Ascending aorta (tissue), 2 donors: ENCODE measurements at regions not wholly inside any gene's neighbourhood (a gene's known extent, or its start where the extent isn't known, plus 50 kb on each side); places are given as distances from the start of the nearest gene placed in this dataset.

Experiments used
- DNase-seq, 2 donors: peaks; one replicate each; pipeline ENCODE4 v3.0.0-alpha.2; 2019; ENCODE audit warnings: low spot score in 2 of 2
- H3K27ac ChIP-seq, 2 donors: fragments of 200-600 bp; sonication (generic); one replicate each; pipeline ENCODE4 v1.5.1; 2016 to 2017; ENCODE audit warnings: mild to moderate bottlenecking in 1 of 2
- H3K27me3 ChIP-seq: fragments of 200-600 bp; sonication (generic); one replicate; pipeline ENCODE4 v1.5.1; 2017
- H3K36me3 ChIP-seq, 2 donors: fragments of 200-600 bp; sonication (generic); one replicate each; pipeline ENCODE4 v1.5.1; 2016
- H3K4me1 ChIP-seq, 2 donors: fragments of 200-600 bp; sonication (generic); one replicate each; pipeline ENCODE4 v1.5.1; 2016 to 2017; ENCODE audit warnings: mild to moderate bottlenecking in 1 of 2
- H3K4me3 ChIP-seq, 2 donors: fragments of 200-600 bp; sonication (generic); one replicate each; pipeline ENCODE4 v1.5.1; 2016 to 2017; ENCODE audit warnings: mild to moderate bottlenecking in 1 of 2
- H3K9me3 ChIP-seq, 2 donors: fragments of 200-600 bp; sonication (generic); one replicate each; pipeline ENCODE4 v1.5.1; 2016
- intact Hi-C: fragments of 100-400 bp; cut with DNase I; formaldehyde crosslinking; loops from one replicate; pipeline ENCODE4 v1.15.1; 2023
- TF ChIP-seq, protein P1 (sequence below), 3 experiments: fragments of 200-600 bp in 2 of 3; fragments of 450-650 bp in 1 of 3; sonication (generic) in 2 of 3; IDR thresholded peaks; one replicate each; pipeline ENCODE4 v1.5.1; 2016 to 2019; ENCODE audit warnings: antibody characterized with exemption in 3 of 3, mild to moderate bottlenecking in 1 of 3, moderate library complexity in 1 of 3

DNA sequence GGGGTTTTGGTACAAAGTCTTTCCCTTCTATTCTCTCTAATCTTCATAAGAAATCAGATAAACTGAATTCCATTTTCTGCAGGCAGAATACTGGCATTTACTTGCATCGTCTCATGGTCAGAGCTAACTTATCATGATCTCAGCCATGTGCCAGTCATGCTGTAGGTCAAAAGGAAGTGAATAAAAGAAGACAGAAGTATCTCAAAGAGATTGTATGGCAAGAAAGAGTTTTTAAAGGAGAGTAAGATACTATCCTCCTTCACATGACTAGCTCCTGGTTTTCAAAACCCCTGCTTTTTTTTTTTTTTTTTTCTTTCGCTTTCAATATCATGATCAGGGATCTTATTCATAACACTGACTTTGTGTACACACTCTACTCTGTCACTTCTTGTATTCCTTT, 398.3 kb downstream of the C6orf118 start:
- TF ChIP-seq, protein P1, sequence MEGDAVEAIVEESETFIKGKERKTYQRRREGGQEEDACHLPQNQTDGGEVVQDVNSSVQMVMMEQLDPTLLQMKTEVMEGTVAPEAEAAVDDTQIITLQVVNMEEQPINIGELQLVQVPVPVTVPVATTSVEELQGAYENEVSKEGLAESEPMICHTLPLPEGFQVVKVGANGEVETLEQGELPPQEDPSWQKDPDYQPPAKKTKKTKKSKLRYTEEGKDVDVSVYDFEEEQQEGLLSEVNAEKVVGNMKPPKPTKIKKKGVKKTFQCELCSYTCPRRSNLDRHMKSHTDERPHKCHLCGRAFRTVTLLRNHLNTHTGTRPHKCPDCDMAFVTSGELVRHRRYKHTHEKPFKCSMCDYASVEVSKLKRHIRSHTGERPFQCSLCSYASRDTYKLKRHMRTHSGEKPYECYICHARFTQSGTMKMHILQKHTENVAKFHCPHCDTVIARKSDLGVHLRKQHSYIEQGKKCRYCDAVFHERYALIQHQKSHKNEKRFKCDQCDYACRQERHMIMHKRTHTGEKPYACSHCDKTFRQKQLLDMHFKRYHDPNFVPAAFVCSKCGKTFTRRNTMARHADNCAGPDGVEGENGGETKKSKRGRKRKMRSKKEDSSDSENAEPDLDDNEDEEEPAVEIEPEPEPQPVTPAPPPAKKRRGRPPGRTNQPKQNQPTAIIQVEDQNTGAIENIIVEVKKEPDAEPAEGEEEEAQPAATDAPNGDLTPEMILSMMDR (IDR thresholded peaks at IDR 0.05): no peak
- Histone ChIP-seq H3K27ac (no peak overlapping the region), H3K9me3 (no peaks in the 10 kb centered on the region), H3K27me3 (no peaks in the 10 kb centered on the region), H3K4me1 (peaks cover 0 to 5% of the 10 kb centered on the region in 2 donors), H3K36me3 (no peaks in the 10 kb centered on the region), H3K4me3 (no peak overlapping the region)
- no peak for DNase-seq
- intact Hi-C loops: no loop called here

DNA sequence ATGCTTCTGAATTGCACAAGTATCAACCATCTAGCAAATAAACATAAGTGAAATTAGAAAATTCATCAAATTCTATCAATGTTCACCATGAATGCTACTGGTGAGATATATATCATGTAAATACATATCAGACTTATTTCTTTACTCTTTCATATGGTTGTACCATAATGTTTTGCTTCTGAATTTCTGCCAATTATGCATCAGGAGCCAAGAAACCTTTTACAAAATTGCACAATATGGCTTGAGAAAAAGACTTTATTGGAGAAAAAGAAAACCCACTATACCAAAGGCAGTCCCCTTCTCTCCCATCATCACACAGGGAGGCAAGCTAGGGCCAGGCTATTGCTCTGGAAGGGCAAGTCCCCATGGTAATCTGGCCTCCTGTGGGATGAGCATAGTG, 402.6 kb downstream of the C6orf118 start:
- no peak for DNase-seq
- TF ChIP-seq, protein P1 (IDR thresholded peaks at IDR 0.05): no peak

DNA sequence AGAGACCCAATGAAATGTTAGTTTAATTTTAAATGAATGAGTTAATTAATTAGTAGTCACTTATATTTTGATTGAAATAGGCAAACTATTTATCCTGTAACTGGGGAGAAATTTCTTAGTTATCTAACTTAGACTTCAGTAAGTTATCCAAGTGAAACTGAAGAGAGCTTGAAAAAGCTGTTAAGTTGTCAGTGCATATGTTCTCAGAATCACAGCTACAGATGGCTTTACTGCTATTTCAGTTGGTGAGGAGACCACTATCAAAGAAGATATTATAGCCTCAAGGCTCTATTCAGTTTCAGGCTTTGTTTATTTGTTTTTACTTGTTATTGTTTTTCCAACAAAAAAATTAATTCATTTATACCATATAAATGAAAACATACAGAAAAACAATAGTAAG, 404.1 kb downstream of the C6orf118 start:
- Histone ChIP-seq H3K4me1 (no peaks in the 10 kb centered on the region), H3K27me3 (no peaks in the 10 kb centered on the region), H3K9me3 (no peaks in the 10 kb centered on the region), H3K27ac (no peak overlapping the region), H3K4me3 (no peak overlapping the region), H3K36me3 (no peaks in the 10 kb centered on the region)
- DNase-seq: no peak
- TF ChIP-seq, protein P1 (IDR thresholded peaks at IDR 0.05): no peak
- intact Hi-C loops: no loop called here

More for the DNA sequence above, 402.6 kb downstream of the C6orf118 start:
- no peaks in the 10 kb centered on the region for H3K27me3 ChIP-seq
- H3K9me3 ChIP-seq: no peaks in the 10 kb centered on the region
- intact Hi-C loops: no loop called here
- H3K36me3 ChIP-seq: no peaks in the 10 kb centered on the region
- H3K4me1 ChIP-seq: peaks cover 0 to 2% of the 10 kb centered on the region in 2 donors
- H3K4me3 ChIP-seq: no peak overlapping the region
- H3K27ac ChIP-seq: no peak overlapping the region

DNA sequence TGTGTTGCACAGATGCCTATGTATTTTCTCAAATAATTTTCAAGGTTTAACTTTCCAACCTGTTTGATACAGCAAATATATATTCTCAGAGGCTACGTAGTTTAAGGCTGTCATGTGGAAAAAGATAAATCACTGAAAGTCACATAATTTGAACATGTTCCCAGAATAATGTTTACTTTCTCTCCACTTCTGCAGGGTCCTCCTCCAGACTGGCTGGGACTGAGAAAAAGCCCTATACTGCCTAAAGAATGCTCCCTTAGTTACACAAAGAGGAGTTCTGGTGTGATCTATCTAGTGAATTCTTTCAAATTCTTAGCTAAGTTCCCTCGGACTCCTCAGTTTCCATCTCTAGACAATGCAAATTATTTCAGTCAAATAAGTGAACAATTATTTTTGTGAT, 411.0 kb downstream of the C6orf118 start:
- H3K4me3 ChIP-seq: no peak overlapping the region
- no peaks in the 10 kb centered on the region for H3K36me3 ChIP-seq
- no peaks in the 10 kb centered on the region for H3K27me3 ChIP-seq
- DNase-seq: no peak
- TF ChIP-seq, protein P1 (IDR thresholded peaks at IDR 0.05): no peak
- no peak overlapping the region for H3K27ac ChIP-seq
- no peaks in the 10 kb centered on the region for H3K4me1 ChIP-seq
- intact Hi-C loops: no loop called here
- H3K9me3 ChIP-seq: no peaks in the 10 kb centered on the region

DNA sequence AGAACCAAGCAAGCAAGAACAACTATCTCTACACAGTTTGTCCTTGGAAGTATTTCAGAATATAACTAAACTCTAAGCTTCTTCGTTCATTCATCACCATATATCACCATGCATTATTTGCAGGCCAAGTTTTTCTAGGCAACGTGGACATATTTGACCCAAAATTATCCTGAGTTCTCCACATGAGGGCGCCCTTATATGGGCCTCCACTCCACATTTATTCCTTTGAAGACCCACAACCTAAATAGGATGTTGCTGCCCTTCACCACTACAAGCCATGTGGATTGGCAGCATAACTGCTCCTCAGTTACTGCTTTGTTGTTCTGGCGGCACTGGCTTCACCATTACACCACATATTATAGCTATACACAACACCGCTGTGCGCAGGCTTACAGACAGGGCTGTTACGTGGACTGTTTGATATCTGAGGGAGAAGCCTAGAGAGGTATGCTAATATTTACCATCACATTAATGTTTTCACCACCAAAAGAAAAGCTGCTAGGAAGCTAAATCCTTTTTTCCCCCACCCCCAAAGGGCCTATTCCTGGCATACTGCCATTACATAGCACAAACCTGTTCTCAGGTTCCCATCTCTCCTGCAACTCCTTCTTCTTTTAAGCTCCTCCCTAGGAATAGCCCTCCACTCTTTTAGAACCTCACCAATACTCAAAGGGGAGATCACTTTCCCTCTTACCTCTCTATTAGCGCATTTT, 411.7 kb downstream of the C6orf118 start:
- Histone ChIP-seq H3K4me3 (no peak overlapping the region), H3K9me3 (no peaks in the 10 kb centered on the region), H3K36me3 (no peaks in the 10 kb centered on the region), H3K27ac (no peak overlapping the region), H3K4me1 (no peaks in the 10 kb centered on the region), H3K27me3 (no peaks in the 10 kb centered on the region)
- no peak for DNase-seq
- TF ChIP-seq, protein P1 (IDR thresholded peaks at IDR 0.05): no peak
- intact Hi-C loops: no loop called here

DNA sequence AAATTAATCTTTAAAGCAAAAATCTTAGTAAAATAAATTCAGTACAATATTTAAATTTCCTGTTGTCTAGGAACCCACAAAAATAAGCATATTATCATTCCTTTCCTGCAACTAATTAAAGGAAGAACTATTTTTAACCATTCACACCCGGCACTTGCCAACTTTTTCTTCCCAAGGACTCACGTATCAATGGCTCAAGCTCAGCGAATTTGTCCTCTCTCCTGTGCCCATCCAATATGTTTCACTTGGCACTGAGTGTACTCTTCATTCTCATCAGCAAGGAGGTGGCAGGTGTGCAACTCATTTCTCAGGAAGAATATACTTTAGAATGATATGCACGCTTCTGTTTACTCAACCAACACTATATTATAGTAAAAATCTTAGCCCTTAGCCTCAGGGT, 419.4 kb downstream of the C6orf118 start:
- intact Hi-C loops: no loop called here
- Histone ChIP-seq H3K27ac (no peak overlapping the region), H3K36me3 (no peaks in the 10 kb centered on the region), H3K4me3 (no peak overlapping the region), H3K9me3 (no peaks in the 10 kb centered on the region), H3K4me1 (no peaks in the 10 kb centered on the region), H3K27me3 (no peaks in the 10 kb centered on the region)
- DNase-seq: no peak
- TF ChIP-seq, protein P1 (IDR thresholded peaks at IDR 0.05): no peak
